ENCODE measurements at regions not wholly inside any gene's neighbourhood (a gene's known extent, or its start where the extent isn't known, plus 50 kb on each side); places are given as distances from the start of the nearest gene placed in this dataset.
A peak's percentile ranks its signal among the peaks of the same experiment; 100 is the strongest.

- DNase-seq: no peak
Measured at GRCh38 chr1:30418061-30418938, 305.1 kb downstream of the MATN1 start.

- no peak for DNase-seq
Measured at GRCh38 chr1:30417701-30418046, 305.7 kb downstream of the MATN1 start.

- DNase-seq: no peak
Measured at GRCh38 chr1:30417001-30417700, 306.2 kb downstream of the MATN1 start.

GRCh38 chr1:30416221-30416820 is 307.1 kb downstream of the MATN1 start:
- no peak for DNase-seq

- no peak for DNase-seq
Measured at GRCh38 chr1:30415171-30415940, 308.0 kb downstream of the MATN1 start.

- DNase-seq: no peak
Measured at GRCh38 chr1:30414851-30415165, 308.6 kb downstream of the MATN1 start.

- no peak for DNase-seq
Measured at GRCh38 chr1:30414086-30414850, 309.1 kb downstream of the MATN1 start.

GRCh38 chr1:30413606-30414005 is 309.8 kb downstream of the MATN1 start:
- DNase-seq: no peak

GRCh38 chr1:30413111-30413440 is 310.3 kb downstream of the MATN1 start:
- DNase-seq: no peak

- DNase-seq: peak; percentile 29
Measured at GRCh38 chr1:30412241-30413110, 310.9 kb downstream of the MATN1 start.

GRCh38 chr1:30411206-30411605 is 312.2 kb downstream of the MATN1 start:
- no peak for DNase-seq

GRCh38 chr1:30410153-30410851 is 313.1 kb downstream of the MATN1 start:
- no peak for DNase-seq

GRCh38 chr1:30409476-30410152 is 313.8 kb downstream of the MATN1 start:
- peak; percentile 12 for DNase-seq

- peak; percentile 32 for DNase-seq
Measured at GRCh38 chr1:30407865-30408580, 315.4 kb downstream of the MATN1 start.

- peak; percentile 2 for DNase-seq
Measured at GRCh38 chr1:30406996-30407864, 316.2 kb downstream of the MATN1 start.

- no peak for DNase-seq
Measured at GRCh38 chr1:30405631-30406212, 317.7 kb downstream of the MATN1 start.

GRCh38 chr1:30405081-30405480 is 318.3 kb downstream of the MATN1 start:
- no peak for DNase-seq

- DNase-seq: no peak
Measured at GRCh38 chr1:30404341-30404740, 319.0 kb downstream of the MATN1 start.
